Dedifferentiated amniotic fluid mesenchymal stem cell (primary cell): ENCODE measurements at regions not wholly inside any gene's neighbourhood (a gene's known extent, or its start where the extent isn't known, plus 50 kb on each side); places are given as distances from the start of the nearest gene placed in this dataset.
"Not testable (repeated sequence)": the region's sequence is repeated elsewhere in the genome, so short reads cannot be mapped to it uniquely, and the experiment has no call there.

Experiments
- DNase-seq: peaks from one replicate; pipeline ENCODE4 v3.0.0-alpha.2; 2016; ENCODE audit errors: extremely low spot score

DNA sequence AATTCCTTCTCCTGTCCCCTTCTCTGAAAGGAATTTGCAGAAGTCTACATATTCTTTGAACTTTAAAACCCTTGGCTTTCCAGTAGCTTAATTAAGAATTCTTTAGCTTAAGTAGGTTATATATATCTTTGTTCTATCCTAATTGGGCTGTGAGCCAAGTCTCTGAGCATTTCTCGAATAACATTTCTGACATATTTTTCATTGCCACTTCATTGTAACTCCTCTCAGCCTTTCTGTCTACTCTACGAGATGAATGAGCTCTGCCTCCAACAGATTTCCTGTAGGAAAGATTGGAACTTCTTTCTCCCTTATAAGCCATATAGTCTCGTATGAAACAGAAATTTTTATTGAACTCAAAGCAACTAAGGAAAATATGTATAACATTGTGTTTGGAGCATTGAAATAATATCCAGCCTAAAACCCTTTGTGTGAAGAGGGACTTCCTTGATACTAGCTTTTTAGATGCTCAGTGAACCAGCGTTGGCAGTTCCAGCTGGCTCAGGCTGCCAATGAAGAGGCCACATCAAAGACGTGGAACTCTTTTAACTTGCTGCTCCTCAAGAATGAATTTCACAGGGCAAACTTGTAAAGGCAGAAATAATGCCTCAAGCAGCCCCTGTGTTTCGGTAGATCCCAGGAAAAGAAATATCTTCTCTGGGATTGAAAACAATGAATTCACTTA is 87.7 kb upstream of the NOX3 start:
- no peak for DNase-seq

DNA sequence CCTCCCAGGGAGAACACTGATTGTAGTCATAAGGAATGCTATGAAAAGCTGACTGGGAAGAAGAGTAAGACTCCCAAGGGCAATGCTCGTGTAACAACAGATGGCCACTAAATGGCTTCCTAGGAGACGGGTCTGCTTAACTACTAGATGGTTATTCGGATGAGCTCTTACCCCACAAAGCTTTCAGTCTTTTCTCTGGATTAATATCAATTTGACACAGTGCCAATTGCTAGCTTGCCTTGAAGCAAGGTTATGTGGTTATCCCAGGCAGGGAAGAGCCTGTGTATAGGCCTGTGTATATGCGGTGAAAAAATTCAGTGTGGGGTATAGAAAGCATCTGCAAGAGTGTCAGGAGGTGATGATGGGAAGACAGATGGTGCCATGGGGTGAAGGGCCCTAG is 86.4 kb upstream of the NOX3 start:
- no peak for DNase-seq

- DNase-seq = no peak
Measured at GRCh38 chr6:155538708-155539390, 83.2 kb upstream of the NOX3 start.

DNA sequence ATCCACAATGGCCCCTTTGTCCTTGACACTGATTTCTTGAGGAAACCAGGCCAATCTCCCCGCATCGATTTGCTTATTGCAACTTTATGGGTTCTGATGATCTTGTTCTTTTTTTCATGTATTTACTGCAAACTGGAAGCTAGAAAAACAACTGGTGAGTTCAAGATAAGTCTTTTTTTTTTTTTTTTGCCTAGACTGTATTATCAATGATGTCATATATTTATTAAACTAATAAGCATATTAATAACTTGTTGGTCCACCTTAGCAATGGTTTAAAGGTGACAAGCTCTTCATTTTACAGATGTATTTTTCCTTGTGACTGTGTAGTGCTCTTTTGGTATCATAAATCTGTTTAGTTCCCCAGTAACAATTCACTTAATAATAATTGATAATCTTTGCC is 79.0 kb upstream of the NOX3 start:
- no peak for DNase-seq

- DNase-seq = peak; percentile 57
Measured at GRCh38 chr6:155530219-155530834, 74.7 kb upstream of the NOX3 start.

DNA sequence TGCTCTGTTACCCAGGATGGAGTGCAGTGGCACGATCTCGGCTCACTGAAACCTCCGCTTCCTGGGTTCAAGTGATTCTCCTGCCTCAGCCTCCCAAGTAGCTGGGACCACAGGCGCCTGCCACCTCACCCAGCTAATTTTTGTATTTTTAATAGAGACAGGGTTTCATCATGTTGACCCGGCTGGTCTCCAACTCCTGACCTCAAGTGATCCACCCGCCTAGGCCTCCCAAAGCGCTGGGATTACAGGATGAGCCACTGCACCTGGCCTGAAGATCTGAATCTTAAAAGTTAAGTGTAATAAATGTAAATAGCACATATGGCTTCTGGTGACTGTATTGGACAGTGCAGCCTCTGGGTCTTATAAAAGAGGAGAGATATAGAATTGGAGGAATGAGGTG is 74.2 kb upstream of the NOX3 start:
- not testable (repeated sequence) for DNase-seq

GRCh38 chr6:155528982-155529453 is 73.4 kb upstream of the NOX3 start:
- DNase-seq = peak; percentile 67

DNA sequence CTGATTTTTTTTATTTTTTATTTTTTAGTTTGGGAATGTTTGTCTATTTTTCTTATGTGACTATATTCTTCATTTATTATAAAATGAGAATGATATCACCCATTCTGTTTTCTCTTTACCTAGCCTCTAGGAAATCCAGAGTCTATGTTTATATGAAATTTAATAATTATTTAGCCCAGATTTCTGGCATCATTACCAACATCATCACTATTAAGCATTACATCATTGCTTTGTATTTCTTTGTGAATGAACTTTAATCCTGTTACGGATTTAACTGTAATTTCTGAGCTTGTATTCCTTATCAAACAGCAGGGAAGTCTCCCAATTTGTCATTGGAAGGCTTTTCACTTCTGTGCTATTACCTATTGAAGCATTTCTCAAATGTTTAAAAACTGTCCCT is 72.7 kb upstream of the NOX3 start:
- DNase-seq = no peak

DNA sequence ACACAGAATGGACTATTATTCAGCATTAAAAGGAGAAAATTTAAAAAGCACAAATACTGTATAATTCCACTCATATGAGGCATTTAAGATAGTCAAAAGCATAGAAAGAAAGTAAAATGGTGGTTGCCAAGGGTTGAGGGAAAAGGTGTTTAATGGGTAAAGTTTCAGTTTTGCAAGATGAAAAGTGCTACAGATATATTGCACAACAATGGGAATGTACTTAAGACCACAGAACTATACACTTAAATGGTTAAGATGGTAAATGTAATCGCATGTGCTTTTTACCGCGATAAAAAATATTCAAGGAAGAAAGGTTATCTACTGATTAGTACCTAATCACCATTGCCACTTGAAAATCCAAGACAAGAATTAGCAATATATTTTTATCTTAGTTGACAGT is 71.8 kb upstream of the NOX3 start:
- DNase-seq = no peak

- no peak for DNase-seq
Measured at GRCh38 chr6:155523821-155524651, 68.4 kb upstream of the NOX3 start.

DNA sequence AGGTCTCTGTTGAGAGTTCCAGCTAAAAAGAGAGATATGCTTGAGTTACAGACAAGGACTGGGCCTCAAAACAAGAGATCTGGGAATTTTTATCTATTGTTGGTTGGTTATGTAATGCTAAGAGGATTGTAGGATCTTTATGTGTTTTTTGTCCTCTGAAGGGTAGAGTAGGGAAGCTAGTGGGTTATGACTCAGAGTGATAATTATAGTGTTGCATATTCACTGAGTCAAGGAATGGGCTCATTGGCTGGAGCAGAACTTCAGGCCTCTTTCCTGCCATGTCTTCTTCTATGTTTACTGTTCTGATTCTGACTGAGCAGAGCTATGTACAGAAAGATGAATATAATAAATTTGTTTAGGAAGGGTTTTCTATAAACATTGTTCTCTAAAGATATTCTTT is 66.1 kb upstream of the NOX3 start:
- no peak for DNase-seq

- no peak for DNase-seq
Measured at GRCh38 chr6:155520078-155520477, 64.4 kb upstream of the NOX3 start.

- no peak for DNase-seq
Measured at GRCh38 chr6:155519176-155519738, 63.6 kb upstream of the NOX3 start.

DNA sequence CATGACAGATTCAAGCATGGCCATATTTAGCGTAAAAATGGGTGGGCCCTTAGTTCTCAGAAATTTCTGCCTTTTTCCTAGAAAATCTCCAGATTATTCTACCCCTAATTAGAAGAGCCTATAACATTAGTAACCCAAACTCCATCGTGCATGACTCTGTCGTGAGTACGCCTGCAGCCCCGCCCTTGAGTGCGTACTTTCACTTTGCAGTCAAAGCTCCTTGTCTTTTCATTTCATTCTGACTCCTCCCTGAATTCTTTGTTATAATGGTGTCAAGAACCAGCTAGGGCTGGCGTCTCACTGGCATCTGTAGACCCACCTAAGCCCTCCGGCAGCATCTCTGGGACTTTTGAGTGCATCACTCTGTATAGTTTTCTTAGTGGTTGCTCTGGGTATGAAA is 61.7 kb upstream of the NOX3 start:
- DNase-seq = no peak

GRCh38 chr6:155510879-155511278 is 55.2 kb upstream of the NOX3 start:
- DNase-seq = no peak

DNA sequence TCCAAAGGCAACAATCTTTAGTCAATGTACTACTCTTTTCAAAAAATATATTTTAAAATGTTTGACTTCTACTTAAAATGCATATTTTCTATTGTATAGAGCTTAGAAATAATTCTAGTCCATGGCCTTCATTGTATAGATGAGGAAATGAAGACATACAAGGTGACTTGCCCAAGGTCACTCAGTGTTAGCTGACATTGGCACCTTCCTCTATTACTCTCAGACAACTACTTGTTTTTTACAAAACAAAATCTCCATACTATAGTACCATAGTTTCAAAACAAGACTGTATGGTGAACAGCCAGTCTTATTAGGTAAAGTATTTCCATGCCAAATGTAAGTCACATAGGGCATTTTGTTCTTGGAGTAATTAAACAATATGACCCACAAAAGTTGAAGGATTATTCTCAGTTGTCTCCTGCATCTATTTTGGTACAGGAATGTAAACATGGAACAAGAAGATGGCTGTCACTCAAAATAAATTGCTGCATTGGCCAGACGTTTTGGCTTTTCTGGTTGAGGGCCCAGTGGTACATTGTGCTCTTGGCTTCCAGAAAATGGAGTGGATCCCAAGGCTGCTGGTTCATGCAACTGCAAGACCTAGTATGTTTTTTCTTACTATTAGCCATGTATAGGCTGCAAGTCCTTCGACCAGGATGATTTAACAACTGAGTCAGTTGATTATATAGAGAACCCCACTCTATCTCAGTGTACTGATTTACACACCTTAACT is 54.3 kb upstream of the NOX3 start:
- DNase-seq = no peak

- no peak for DNase-seq
Measured at GRCh38 chr6:155505608-155505989, 50.0 kb upstream of the NOX3 start.
